WERI-Rb-1 (cell line): ENCODE measurements at regions not wholly inside any gene's neighbourhood (a gene's known extent, or its start where the extent isn't known, plus 50 kb on each side); places are given as distances from the start of the nearest gene placed in this dataset.

Experiments used
- DNase-seq: peaks from one replicate; pipeline ENCODE4 v3.0.0-alpha.2; 2020
- H3K27ac ChIP-seq: fragments of 250-450 bp; sonication (Bioruptor Pico); 2 replicates; pipeline ENCODE4 v1.5.1; 2020; ENCODE audit warnings: mild to moderate bottlenecking, moderate library complexity
- H3K27me3 ChIP-seq: fragments of 250-450 bp; sonication (Bioruptor Pico); 2 replicates; pipeline ENCODE4 v1.5.1; 2021; ENCODE audit warnings: mild to moderate bottlenecking, low read depth, moderate library complexity; ENCODE audit not compliant: insufficient read depth, severe bottlenecking
- H3K36me3 ChIP-seq: fragments of 250-450 bp; sonication (Bioruptor Pico); 2 replicates; pipeline ENCODE4 v1.5.1; 2020; ENCODE audit warnings: mild to moderate bottlenecking, moderate library complexity
- H3K4me3 ChIP-seq: 2 replicates; pipeline ENCODE4 v1.5.1; 2011; ENCODE audit warnings: low read depth, mild to moderate bottlenecking, control low read depth, low read length
- H3K9me3 ChIP-seq: fragments of 250-450 bp; sonication (Bioruptor Pico); 2 replicates; pipeline ENCODE4 v1.5.1; 2021; ENCODE audit warnings: mild to moderate bottlenecking, moderate library complexity; ENCODE audit not compliant: severe bottlenecking
- TF ChIP-seq, protein P1 (sequence below): IDR thresholded peaks from 2 replicates; pipeline ENCODE4 v1.5.1; 2011; ENCODE audit warnings: low read depth, mild to moderate bottlenecking, control low read depth, inconsistent platforms, low read length

DNA sequence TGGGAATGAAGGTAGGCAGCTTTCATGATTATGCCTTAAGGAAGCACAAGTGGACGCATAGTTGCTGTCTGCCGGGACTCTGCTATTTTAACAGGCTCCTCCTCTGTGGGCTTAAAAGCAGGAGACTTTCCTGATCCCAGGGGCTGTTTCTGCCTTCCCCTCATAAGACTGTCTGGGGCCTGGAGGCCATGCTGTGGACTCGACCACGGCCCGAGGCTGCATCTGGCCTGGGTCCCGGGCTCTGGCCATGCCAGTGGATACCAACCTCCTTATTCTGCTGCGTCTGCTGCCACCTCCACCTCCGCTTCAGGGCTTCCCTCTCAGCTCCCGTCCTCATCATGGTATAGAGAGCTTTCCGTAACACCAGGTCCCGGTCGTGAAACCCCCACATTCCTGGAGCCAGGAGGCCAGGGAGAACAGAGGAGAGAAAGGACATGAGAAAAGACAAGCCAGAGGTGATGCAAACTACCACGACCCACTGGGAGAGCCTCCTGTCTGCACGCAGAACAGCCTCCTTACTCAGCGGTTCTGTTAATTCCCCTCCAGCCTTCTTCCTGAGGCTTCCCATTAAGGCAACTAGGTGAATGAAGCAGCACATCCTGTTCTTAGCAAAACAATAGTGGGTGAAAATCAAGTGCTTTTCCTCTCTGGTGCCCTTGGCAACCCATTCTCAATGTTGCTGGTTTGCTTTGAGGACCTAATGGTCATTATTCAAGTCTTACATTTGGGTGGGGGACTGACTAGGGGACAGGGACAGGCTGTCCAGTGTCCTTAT lies 200.5 kb downstream of the KLF13 start:
- TF ChIP-seq, protein P1, sequence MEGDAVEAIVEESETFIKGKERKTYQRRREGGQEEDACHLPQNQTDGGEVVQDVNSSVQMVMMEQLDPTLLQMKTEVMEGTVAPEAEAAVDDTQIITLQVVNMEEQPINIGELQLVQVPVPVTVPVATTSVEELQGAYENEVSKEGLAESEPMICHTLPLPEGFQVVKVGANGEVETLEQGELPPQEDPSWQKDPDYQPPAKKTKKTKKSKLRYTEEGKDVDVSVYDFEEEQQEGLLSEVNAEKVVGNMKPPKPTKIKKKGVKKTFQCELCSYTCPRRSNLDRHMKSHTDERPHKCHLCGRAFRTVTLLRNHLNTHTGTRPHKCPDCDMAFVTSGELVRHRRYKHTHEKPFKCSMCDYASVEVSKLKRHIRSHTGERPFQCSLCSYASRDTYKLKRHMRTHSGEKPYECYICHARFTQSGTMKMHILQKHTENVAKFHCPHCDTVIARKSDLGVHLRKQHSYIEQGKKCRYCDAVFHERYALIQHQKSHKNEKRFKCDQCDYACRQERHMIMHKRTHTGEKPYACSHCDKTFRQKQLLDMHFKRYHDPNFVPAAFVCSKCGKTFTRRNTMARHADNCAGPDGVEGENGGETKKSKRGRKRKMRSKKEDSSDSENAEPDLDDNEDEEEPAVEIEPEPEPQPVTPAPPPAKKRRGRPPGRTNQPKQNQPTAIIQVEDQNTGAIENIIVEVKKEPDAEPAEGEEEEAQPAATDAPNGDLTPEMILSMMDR: no peak

GRCh38 chr15:31528846-31529245 lies 202.2 kb downstream of the KLF13 start:
- Histone ChIP-seq H3K27ac (no peak overlapping the region), H3K9me3 (no peaks in the 10 kb centered on the region), H3K4me3 (no peak overlapping the region), H3K27me3 (no peaks in the 10 kb centered on the region), H3K36me3 (no peaks in the 10 kb centered on the region)
- DNase-seq: no peak
- TF ChIP-seq, protein P1: no peak

More for the DNA sequence above, 200.5 kb downstream of the KLF13 start:
- no peak overlapping the region for H3K27ac ChIP-seq
- DNase-seq: no peak
- no peaks in the 10 kb centered on the region for H3K36me3 ChIP-seq
- no peaks in the 10 kb centered on the region for H3K9me3 ChIP-seq
- H3K27me3 ChIP-seq: no peaks in the 10 kb centered on the region
- H3K4me3 ChIP-seq: no peak overlapping the region

- TF ChIP-seq, protein P1: no peak
- no peak overlapping the region for H3K4me3 ChIP-seq
- no peak overlapping the region for H3K27ac ChIP-seq
- no peaks in the 10 kb centered on the region for H3K36me3 ChIP-seq
- no peaks in the 10 kb centered on the region for H3K9me3 ChIP-seq
- H3K27me3 ChIP-seq: no peaks in the 10 kb centered on the region
- DNase-seq: no peak
Observed at GRCh38 chr15:31537770-31538592, 211.3 kb downstream of the KLF13 start.

DNA sequence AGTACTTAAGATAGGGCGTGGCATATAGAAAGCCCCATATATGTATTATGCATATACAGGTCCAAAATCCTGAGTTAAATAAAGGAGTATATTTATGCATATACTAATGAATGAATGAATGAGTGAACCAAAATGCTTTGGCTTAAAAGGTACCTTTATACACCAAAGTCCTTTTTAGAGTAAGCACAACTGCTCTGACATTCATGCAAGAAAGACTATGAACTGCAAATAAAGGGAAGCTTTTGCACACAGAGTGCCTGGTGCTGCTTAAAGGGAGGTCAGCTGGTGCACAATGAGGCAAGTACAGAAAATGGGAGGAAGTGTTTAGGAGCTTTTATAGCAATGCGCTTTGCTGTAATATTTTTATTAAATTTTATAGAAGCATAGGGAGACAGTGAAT lies 214.0 kb downstream of the KLF13 start:
- H3K27me3 ChIP-seq: no peaks in the 10 kb centered on the region
- H3K27ac ChIP-seq: no peak overlapping the region
- H3K9me3 ChIP-seq: no peaks in the 10 kb centered on the region
- H3K36me3 ChIP-seq: no peaks in the 10 kb centered on the region
- H3K4me3 ChIP-seq: no peak overlapping the region
- TF ChIP-seq, protein P1: no peak
- DNase-seq: no peak

DNA sequence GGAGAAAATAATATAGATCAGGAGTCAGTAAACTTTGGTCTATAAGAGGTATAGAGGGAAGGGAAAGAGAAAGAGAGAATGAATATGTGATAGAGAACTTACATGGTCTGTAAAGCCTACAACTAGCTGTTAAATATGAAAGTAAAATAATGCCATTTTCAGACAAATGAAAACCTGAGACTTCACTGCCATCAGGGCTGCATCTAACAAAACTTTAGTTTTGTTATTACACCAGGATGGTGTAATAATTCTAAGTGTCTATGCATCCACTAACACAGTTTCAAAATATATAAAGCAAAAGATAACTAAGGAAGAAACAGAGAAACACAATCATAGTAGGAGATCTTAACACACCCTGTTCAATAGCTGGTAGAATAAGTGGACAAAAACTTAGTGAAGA lies 217.7 kb downstream of the KLF13 start:
- Histone ChIP-seq H3K4me3 (no peak overlapping the region), H3K9me3 (no peaks in the 10 kb centered on the region), H3K36me3 (no peaks in the 10 kb centered on the region), H3K27ac (no peak overlapping the region), H3K27me3 (peaks cover 9% of the 10 kb centered on the region)
- TF ChIP-seq, protein P1: no peak
- no peak for DNase-seq
